ENCODE measurements at regions not wholly inside any gene's neighbourhood (a gene's known extent, or its start where the extent isn't known, plus 50 kb on each side); places are given as distances from the start of the nearest gene placed in this dataset.
"Not testable (repeated sequence)": the region's sequence is repeated elsewhere in the genome, so short reads cannot be mapped to it uniquely, and the experiment has no call there.

- Histone ChIP-seq H3K9me3 (ENCODE audit: insufficient read depth, low read length) (peaks cover 39% of the 10 kb centered on the region), H3K4me3 (ENCODE audit: insufficient read length, low read depth) (no peak overlapping the region), H3K9ac (ENCODE audit: insufficient read length, low read depth) (no peak overlapping the region), H3K27me3 (ENCODE audit: insufficient read depth, insufficient read length) (no peaks in the 10 kb centered on the region), H3K36me3 (ENCODE audit: insufficient read depth, insufficient read length, low read length) (no peaks in the 10 kb centered on the region), H3K4me1 (ENCODE audit: insufficient read depth, insufficient read length) (peaks cover 4% of the 10 kb centered on the region)
- TF ChIP-seq SUZ12 (IDR thresholded peaks at IDR 0.05; ENCODE audit: extremely low read depth, insufficient read depth, insufficient read length) (no peak), ZNF274 (IDR thresholded peaks at IDR 0.05; ENCODE audit: low read depth, low read length) (no peak), YY1 (IDR thresholded peaks at IDR 0.05; ENCODE audit: insufficient read depth, insufficient read length) (no peak)
- DNase-seq (ENCODE audit: low read depth, low spot score) = no peak
Measured at GRCh38 chr1:244304156-244304555, 147.6 kb downstream of the ADSS2 start.

DNA sequence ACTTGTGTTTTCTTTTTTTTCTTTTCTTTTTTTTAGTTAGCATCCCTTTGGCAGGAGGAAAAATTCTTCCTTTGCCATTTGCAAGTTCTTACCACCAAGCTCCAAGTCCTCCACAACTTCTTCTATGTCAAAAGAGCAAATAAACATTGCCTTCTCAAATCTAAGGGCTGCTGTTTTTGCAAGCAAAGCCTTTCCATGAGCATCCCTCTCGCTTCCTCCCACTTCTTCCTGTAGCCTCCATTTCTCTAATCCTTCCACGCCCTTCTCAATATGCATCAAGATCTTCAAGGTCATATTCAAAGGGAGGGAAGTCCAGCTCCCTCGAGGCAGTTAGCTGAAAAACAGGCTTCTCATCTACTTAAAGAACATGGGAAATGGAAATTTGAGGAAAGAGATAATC, 147.1 kb downstream of the ADSS2 start:
- H3K4me1 ChIP-seq (ENCODE audit: insufficient read depth, insufficient read length) = peaks cover 4% of the 10 kb centered on the region
- no peak overlapping the region for H3K9ac ChIP-seq (ENCODE audit: insufficient read length, low read depth)
- DNase-seq (ENCODE audit: low read depth, low spot score) = no peak
- TF ChIP-seq SUZ12 (IDR thresholded peaks at IDR 0.05; ENCODE audit: extremely low read depth, insufficient read depth, insufficient read length) (no peak), YY1 (IDR thresholded peaks at IDR 0.05; ENCODE audit: insufficient read depth, insufficient read length) (no peak), ZNF274 (IDR thresholded peaks at IDR 0.05; ENCODE audit: low read depth, low read length) (no peak)
- no peaks in the 10 kb centered on the region for H3K36me3 ChIP-seq (ENCODE audit: insufficient read depth, insufficient read length, low read length)
- H3K27me3 ChIP-seq (ENCODE audit: insufficient read depth, insufficient read length) = no peaks in the 10 kb centered on the region
- no peak overlapping the region for H3K4me3 ChIP-seq (ENCODE audit: insufficient read length, low read depth)
- H3K9me3 ChIP-seq (ENCODE audit: insufficient read depth, low read length) = peaks cover 39% of the 10 kb centered on the region

- Histone ChIP-seq H3K9me3 (ENCODE audit: insufficient read depth, low read length) (peaks cover 39% of the 10 kb centered on the region), H3K9ac (ENCODE audit: insufficient read length, low read depth) (no peak overlapping the region)
- TF ChIP-seq ZNF274 (IDR thresholded peaks at IDR 0.05; ENCODE audit: low read depth, low read length) = no peak
- TF ChIP-seq SUZ12 (IDR thresholded peaks at IDR 0.05; ENCODE audit: extremely low read depth, insufficient read depth, insufficient read length) = no peak
- no peak for TF ChIP-seq YY1 (IDR thresholded peaks at IDR 0.05; ENCODE audit: insufficient read depth, insufficient read length)
Measured at GRCh38 chr1:244305776-244306341, 145.8 kb downstream of the ADSS2 start.

GRCh38 chr1:244306544-244306943, 145.2 kb downstream of the ADSS2 start:
- TF ChIP-seq ZNF274 (IDR thresholded peaks at IDR 0.05; ENCODE audit: low read depth, low read length) (no peak), SUZ12 (IDR thresholded peaks at IDR 0.05; ENCODE audit: extremely low read depth, insufficient read depth, insufficient read length) (no peak), YY1 (IDR thresholded peaks at IDR 0.05; ENCODE audit: insufficient read depth, insufficient read length) (no peak)
- Histone ChIP-seq H3K27me3 (ENCODE audit: insufficient read depth, insufficient read length) (no peaks in the 10 kb centered on the region), H3K9ac (ENCODE audit: insufficient read length, low read depth) (no peak overlapping the region), H3K4me1 (ENCODE audit: insufficient read depth, insufficient read length) (peaks cover 4% of the 10 kb centered on the region), H3K9me3 (ENCODE audit: insufficient read depth, low read length) (peaks cover 39% of the 10 kb centered on the region), H3K4me3 (ENCODE audit: insufficient read length, low read depth) (no peak overlapping the region), H3K36me3 (ENCODE audit: insufficient read depth, insufficient read length, low read length) (no peaks in the 10 kb centered on the region)
- DNase-seq (ENCODE audit: low read depth, low spot score) = no peak

More at GRCh38 chr1:244305776-244306341, 145.8 kb downstream of the ADSS2 start:
- DNase-seq (ENCODE audit: low read depth, low spot score) = no peak
- Histone ChIP-seq H3K27me3 (ENCODE audit: insufficient read depth, insufficient read length) (no peaks in the 10 kb centered on the region), H3K4me3 (ENCODE audit: insufficient read length, low read depth) (no peak overlapping the region), H3K4me1 (ENCODE audit: insufficient read depth, insufficient read length) (peaks cover 4% of the 10 kb centered on the region), H3K36me3 (ENCODE audit: insufficient read depth, insufficient read length, low read length) (no peaks in the 10 kb centered on the region)

GRCh38 chr1:244309191-244309590, 142.5 kb downstream of the ADSS2 start:
- H3K9me3 ChIP-seq (ENCODE audit: insufficient read depth, low read length) = peaks cover 39% of the 10 kb centered on the region
- H3K9ac ChIP-seq (ENCODE audit: insufficient read length, low read depth); H3K4me3 ChIP-seq (ENCODE audit: insufficient read length, low read depth); H3K36me3 ChIP-seq (ENCODE audit: insufficient read depth, insufficient read length, low read length); H3K27me3 ChIP-seq (ENCODE audit: insufficient read depth, insufficient read length); H3K4me1 ChIP-seq (ENCODE audit: insufficient read depth, insufficient read length); DNase-seq (ENCODE audit: low read depth, low spot score): not testable (repeated sequence)

- H3K27me3 ChIP-seq (ENCODE audit: insufficient read depth, insufficient read length) = no peaks in the 10 kb centered on the region
- H3K36me3 ChIP-seq (ENCODE audit: insufficient read depth, insufficient read length, low read length) = no peaks in the 10 kb centered on the region
- DNase-seq (ENCODE audit: low read depth, low spot score) = no peak
- H3K4me3 ChIP-seq (ENCODE audit: insufficient read length, low read depth) = no peak overlapping the region
- H3K4me1 ChIP-seq (ENCODE audit: insufficient read depth, insufficient read length) = peaks cover 3% of the 10 kb centered on the region
- no peak for TF ChIP-seq SUZ12 (IDR thresholded peaks at IDR 0.05; ENCODE audit: extremely low read depth, insufficient read depth, insufficient read length)
- no peak for TF ChIP-seq YY1 (IDR thresholded peaks at IDR 0.05; ENCODE audit: insufficient read depth, insufficient read length)
- no peak for TF ChIP-seq ZNF274 (IDR thresholded peaks at IDR 0.05; ENCODE audit: low read depth, low read length)
- peaks cover 18% of the 10 kb centered on the region for H3K9me3 ChIP-seq (ENCODE audit: insufficient read depth, low read length)
- no peak overlapping the region for H3K9ac ChIP-seq (ENCODE audit: insufficient read length, low read depth)
Measured at GRCh38 chr1:244311784-244312532, 139.8 kb downstream of the ADSS2 start.

DNA sequence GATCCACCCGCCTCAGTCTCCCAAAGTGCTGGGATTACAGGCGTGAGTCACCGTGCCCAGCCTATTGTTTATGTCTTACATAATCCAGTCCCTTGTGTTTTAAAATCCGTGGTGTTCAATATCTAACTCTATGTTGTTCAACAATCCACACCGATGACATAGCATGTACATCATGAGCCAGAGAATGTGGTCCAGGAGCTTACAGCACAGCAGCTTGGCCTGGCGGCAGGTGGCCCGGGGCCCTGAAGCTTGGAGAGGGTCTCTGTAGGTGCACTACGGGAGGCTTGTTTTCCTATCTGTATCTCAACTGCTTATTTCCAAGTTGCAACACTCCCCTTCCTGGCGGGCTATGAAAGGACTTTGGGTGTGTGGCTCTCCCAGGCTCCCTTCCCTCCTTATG, 138.4 kb downstream of the ADSS2 start:
- DNase-seq (ENCODE audit: low read depth, low spot score) = no peak
- no peaks in the 10 kb centered on the region for H3K27me3 ChIP-seq (ENCODE audit: insufficient read depth, insufficient read length)
- H3K36me3 ChIP-seq (ENCODE audit: insufficient read depth, insufficient read length, low read length) = no peaks in the 10 kb centered on the region
- H3K9me3 ChIP-seq (ENCODE audit: insufficient read depth, low read length) = peaks cover 5% of the 10 kb centered on the region; the same call in 1 of the 2 replicates
- peaks cover 3% of the 10 kb centered on the region for H3K4me1 ChIP-seq (ENCODE audit: insufficient read depth, insufficient read length)
- no peak overlapping the region for H3K4me3 ChIP-seq (ENCODE audit: insufficient read length, low read depth)
- H3K9ac ChIP-seq (ENCODE audit: insufficient read length, low read depth) = no peak overlapping the region
- TF ChIP-seq YY1 (IDR thresholded peaks at IDR 0.05; ENCODE audit: insufficient read depth, insufficient read length) (no peak), ZNF274 (IDR thresholded peaks at IDR 0.05; ENCODE audit: low read depth, low read length) (no peak), SUZ12 (IDR thresholded peaks at IDR 0.05; ENCODE audit: extremely low read depth, insufficient read depth, insufficient read length) (no peak)

Measured in NT2/D1 (cell line).